22Rv1 (cell line): ENCODE measurements at regions not wholly inside any gene's neighbourhood (a gene's known extent, or its start where the extent isn't known, plus 50 kb on each side); places are given as distances from the start of the nearest gene placed in this dataset.

ENCODE experiments used
- H3K27ac ChIP-seq: fragments of 450-650 bp; 2 replicates; pipeline ENCODE4 v1.5.1; 2017
- CTCF ChIP-seq: fragments of 450-650 bp; IDR thresholded peaks from 2 replicates; pipeline ENCODE4 v1.5.1; 2017; ENCODE audit warnings: mild to moderate bottlenecking
- ZFX ChIP-seq: fragments of 450-650 bp; IDR thresholded peaks from 2 replicates; pipeline ENCODE4 v1.6.1; 2017; ENCODE audit warnings: antibody characterized with exemption, borderline replicate concordance

DNA sequence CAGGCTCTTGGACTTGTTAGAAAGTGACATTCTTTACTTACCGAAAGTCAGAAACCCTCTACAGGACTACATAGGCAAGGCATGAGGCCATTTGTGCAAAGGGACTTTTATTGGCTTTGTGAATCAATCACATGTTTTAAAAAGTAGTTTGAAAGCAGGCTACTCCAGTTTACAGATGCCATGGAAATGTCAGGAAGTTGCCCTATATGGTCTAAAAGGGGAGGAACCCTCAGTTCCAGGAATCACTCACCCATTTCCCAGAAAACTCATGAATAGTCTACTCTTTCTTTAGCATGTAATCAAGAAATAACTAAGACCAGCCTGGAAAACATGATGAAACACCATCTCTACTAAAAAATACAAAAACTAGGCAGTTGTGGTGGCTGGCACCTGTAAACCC, 51.0 kb upstream of the MKRN3 start:
- TF ChIP-seq ZFX, result no peak
- TF ChIP-seq CTCF, result no peak
- H3K27ac ChIP-seq, result no peak overlapping the region

DNA sequence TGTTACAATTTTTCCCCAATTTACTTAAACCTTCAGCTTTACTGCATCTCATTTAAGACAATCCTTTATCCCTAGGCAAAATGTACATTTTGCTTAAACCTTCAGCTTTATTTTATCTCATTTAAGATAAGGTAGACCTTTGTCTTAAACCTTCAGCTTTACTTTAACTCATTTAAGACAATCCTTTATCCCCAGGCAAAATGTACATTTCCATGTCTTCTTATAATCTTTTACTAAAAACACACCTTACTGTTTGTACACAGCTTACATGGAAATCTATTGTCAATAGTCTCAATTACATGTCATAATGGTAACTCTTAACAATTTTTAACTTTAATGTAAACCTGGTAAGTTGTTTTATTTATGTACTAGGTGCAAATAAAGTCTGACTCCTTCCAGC, 58.7 kb upstream of the MKRN3 start:
- H3K27ac ChIP-seq, result no peak overlapping the region
- TF ChIP-seq CTCF (no peak), ZFX (no peak)

DNA sequence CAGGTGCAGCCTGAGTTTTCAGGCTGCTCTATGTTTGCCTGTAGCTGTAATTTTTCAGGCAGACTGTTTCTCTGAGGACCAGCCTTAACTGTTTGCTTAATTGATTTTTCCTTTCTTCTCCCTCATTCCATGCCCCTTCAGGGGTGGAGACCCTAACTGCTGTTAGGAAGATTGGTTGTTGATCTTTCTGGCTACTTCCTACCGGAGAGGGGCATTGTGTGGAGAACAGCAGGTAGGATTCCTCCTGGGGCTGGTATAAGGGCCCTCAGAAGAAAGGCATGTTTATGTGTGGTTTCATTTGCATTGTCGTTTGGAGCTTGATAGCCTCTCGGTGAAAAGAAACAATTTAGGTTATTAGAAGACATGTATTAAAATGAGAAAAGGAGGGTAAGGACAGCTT, 56.9 kb upstream of the GOLGA6L2 start:
- TF ChIP-seq CTCF (no peak), ZFX (no peak)

GRCh38 chr15:23503576-23503975, 56.5 kb upstream of the GOLGA6L2 start:
- H3K27ac ChIP-seq, result no peak overlapping the region
- no peak for TF ChIP-seq CTCF
- TF ChIP-seq ZFX, result no peak

More for the DNA sequence above, 56.9 kb upstream of the GOLGA6L2 start:
- no peak overlapping the region for H3K27ac ChIP-seq

DNA sequence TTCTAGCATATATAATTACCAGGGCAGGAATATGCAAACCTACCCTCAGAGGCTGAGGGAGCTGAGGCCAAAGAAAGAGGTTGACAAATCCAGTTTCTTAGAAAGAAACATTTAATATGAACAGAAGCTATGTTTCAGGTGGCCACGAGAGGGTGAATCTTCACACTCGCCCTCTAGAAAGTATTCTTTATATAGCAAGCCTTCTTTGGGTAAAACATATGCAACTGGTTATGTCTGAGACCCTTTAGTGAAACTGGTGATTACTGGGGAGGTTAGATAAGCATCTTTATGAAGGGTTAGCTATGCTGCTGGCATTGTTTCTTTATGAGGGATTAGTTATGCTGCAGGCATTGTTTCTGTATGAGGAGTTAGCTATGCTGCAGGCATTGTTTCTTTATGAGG, 50.7 kb upstream of the GOLGA6L2 start:
- TF ChIP-seq ZFX (no peak), CTCF (peak; percentile 44)
- H3K27ac ChIP-seq, result no peak overlapping the region
